ENCODE measurements at regions not wholly inside any gene's neighbourhood (a gene's known extent, or its start where the extent isn't known, plus 50 kb on each side); places are given as distances from the start of the nearest gene placed in this dataset.
"Not testable (repeated sequence)": the region's sequence is repeated elsewhere in the genome, so short reads cannot be mapped to it uniquely, and the experiment has no call there.

- intact Hi-C loops (cut with DNase I, micrococcal nuclease): no loop called here
- Histone ChIP-seq H3K4me1 (ENCODE audit: low read depth) (no peaks in the 10 kb centered on the region), H3K9me3 (no peaks in the 10 kb centered on the region), H3K4me3 (no peak overlapping the region), H3K36me3 (ENCODE audit: low read depth) (no peaks in the 10 kb centered on the region)
- TF ChIP-seq CTCF (IDR thresholded peaks at IDR 0.05): no peak
- ATAC-seq (no peak), DNase-seq (no peak)
Observed at GRCh38 chr4:64713256-64713840, 304.1 kb upstream of the TECRL start.

GRCh38 chr4:64712590-64712989, 303.3 kb upstream of the TECRL start:
- intact Hi-C loops (cut with DNase I, micrococcal nuclease): no loop called here
- TF ChIP-seq CTCF (IDR thresholded peaks at IDR 0.05): no peak
- Histone ChIP-seq H3K9me3 (no peaks in the 10 kb centered on the region), H3K4me1 (ENCODE audit: low read depth) (no peaks in the 10 kb centered on the region), H3K36me3 (ENCODE audit: low read depth) (no peaks in the 10 kb centered on the region), H3K4me3 (no peak overlapping the region)
- ATAC-seq (no peak), DNase-seq (no peak)

GRCh38 chr4:64705989-64706388, 296.7 kb upstream of the TECRL start:
- no peak for TF ChIP-seq CTCF (IDR thresholded peaks at IDR 0.05)
- ATAC-seq: no peak
- intact Hi-C loops (cut with DNase I, micrococcal nuclease): no loop called here

GRCh38 chr4:64698171-64698570, 288.9 kb upstream of the TECRL start:
- DNase-seq (no peak), ATAC-seq (no peak)
- no peak for TF ChIP-seq CTCF (IDR thresholded peaks at IDR 0.05)
- no peaks in the 10 kb centered on the region for H3K9me3 ChIP-seq
- intact Hi-C loops (cut with DNase I, micrococcal nuclease): no loop called here
- no peak overlapping the region for H3K4me3 ChIP-seq
- no peaks in the 10 kb centered on the region for H3K36me3 ChIP-seq (ENCODE audit: low read depth)
- no peaks in the 10 kb centered on the region for H3K4me1 ChIP-seq (ENCODE audit: low read depth)

More at GRCh38 chr4:64705989-64706388, 296.7 kb upstream of the TECRL start:
- no peaks in the 10 kb centered on the region for H3K9me3 ChIP-seq
- H3K4me3 ChIP-seq: no peak overlapping the region
- no peaks in the 10 kb centered on the region for H3K36me3 ChIP-seq (ENCODE audit: low read depth)
- H3K4me1 ChIP-seq (ENCODE audit: low read depth): no peaks in the 10 kb centered on the region
- DNase-seq: no peak

- no peak for DNase-seq
- TF ChIP-seq CTCF (IDR thresholded peaks at IDR 0.05): no peak
- no peaks in the 10 kb centered on the region for H3K4me1 ChIP-seq (ENCODE audit: low read depth)
- no peak for ATAC-seq
- no peak overlapping the region for H3K4me3 ChIP-seq
- intact Hi-C loops (cut with DNase I, micrococcal nuclease): no loop called here
- peaks cover 5% of the 10 kb centered on the region for H3K9me3 ChIP-seq
- H3K36me3 ChIP-seq (ENCODE audit: low read depth): no peaks in the 10 kb centered on the region
Observed at GRCh38 chr4:64682946-64683345, 273.7 kb upstream of the TECRL start.

- Histone ChIP-seq H3K9me3 (peaks cover 5% of the 10 kb centered on the region), H3K4me3 (no peak overlapping the region), H3K4me1 (ENCODE audit: low read depth) (no peaks in the 10 kb centered on the region), H3K36me3 (ENCODE audit: low read depth) (no peaks in the 10 kb centered on the region)
- DNase-seq (no peak), ATAC-seq (no peak)
- TF ChIP-seq CTCF (IDR thresholded peaks at IDR 0.05): no peak
- intact Hi-C loops (cut with DNase I, micrococcal nuclease): no loop called here
Observed at GRCh38 chr4:64682481-64682880, 273.2 kb upstream of the TECRL start.

- ATAC-seq; H3K36me3 ChIP-seq (ENCODE audit: low read depth); intact Hi-C loops (cut with DNase I, micrococcal nuclease); H3K9me3 ChIP-seq; DNase-seq; H3K4me1 ChIP-seq (ENCODE audit: low read depth); H3K4me3 ChIP-seq: not testable (repeated sequence)
Observed at GRCh38 chr4:64673121-64673520, 263.9 kb upstream of the TECRL start.

Measured in mucosa of descending colon (tissue), 3 donors.